IPS-NIHi7 (cell line): ENCODE measurements at regions not wholly inside any gene's neighbourhood (a gene's known extent, or its start where the extent isn't known, plus 50 kb on each side); places are given as distances from the start of the nearest gene placed in this dataset.
A peak's percentile ranks its signal among the peaks of the same experiment; 100 is the strongest.

Experiments used
- DNase-seq: peaks from one replicate; pipeline ENCODE4 v3.0.0; 2012; ENCODE audit warnings: mixed read lengths; ENCODE audit errors: extremely low spot score

- DNase-seq, result no peak
Measured at GRCh38 chr9:87118594-87118993, 171.3 kb upstream of the GAS1 start.

- DNase-seq, result no peak
Measured at GRCh38 chr9:87119328-87119881, 172.1 kb upstream of the GAS1 start.

DNA sequence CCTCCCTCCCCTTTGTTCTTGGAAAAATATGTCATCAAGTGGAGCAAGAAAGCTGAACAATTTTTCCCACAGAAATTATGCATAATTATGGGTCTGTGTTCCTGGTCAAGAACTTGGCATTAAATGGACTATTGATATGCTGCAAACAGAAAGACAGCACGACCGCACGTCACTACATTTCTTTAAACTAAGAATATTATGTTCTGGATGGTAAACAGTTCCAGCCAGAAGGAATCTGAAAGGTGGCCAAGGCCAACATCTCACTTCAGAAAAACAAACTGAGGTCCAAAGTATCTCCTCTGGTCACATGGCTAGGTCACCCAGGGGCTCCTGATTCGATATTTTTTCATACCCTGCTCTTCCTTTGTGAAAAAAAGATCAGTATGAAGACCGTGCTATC, 173.3 kb upstream of the GAS1 start:
- DNase-seq, result no peak

- DNase-seq, result no peak
Measured at GRCh38 chr9:87122947-87123685, 175.8 kb upstream of the GAS1 start.

- no peak for DNase-seq
Measured at GRCh38 chr9:87123830-87124229, 176.5 kb upstream of the GAS1 start.

- no peak for DNase-seq
Measured at GRCh38 chr9:87125819-87126218, 178.5 kb upstream of the GAS1 start.

GRCh38 chr9:87127543-87127942, 180.2 kb upstream of the GAS1 start:
- DNase-seq, result no peak

DNA sequence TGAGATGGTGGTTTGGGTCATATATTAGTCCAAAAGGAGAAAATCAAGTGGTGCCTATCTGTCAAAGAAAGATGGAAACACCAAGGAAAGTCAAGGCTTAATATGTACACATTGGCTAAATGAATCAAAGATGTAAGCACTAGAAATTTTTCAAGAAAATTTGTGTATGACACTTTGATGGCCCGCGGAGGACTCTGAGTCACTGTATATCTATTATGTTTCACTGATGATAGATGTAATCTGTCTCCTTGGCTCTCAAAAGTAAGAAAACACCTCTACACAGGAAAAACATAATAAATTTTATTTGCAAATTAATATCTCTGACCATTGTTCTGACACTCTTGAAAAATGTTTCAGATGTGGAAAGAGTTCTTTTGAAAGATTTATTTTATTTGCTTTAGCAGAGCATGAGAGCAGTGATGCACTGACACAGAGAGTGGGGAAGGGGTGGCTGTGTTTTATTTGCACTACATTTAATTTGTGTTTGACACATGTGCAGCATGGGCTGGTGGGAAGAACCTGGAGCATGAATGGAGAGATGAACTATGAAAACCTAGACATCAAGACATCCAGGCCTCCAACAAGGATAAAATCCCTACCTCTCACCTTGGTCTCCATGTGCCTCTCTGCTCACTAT, 180.8 kb upstream of the GAS1 start:
- no peak for DNase-seq

- no peak for DNase-seq
Measured at GRCh38 chr9:87128844-87129493, 181.7 kb upstream of the GAS1 start.

DNA sequence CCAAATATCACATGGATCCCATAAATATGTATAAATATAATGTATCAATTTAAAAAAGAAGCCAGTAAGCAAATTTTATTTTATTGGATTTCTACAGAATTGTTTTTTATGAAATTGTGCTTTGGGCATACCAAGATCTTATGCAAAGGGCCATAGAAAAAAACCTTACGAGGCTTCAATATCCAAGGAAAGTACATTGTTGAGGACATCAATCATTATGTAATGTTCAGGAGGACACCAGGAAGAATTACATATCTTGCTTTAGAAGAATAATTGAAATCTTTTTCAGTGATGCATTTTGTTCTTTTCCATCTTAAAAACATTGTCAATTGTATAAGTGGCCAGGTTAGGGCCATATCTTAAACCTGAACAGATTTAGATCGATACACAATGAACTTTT, 187.8 kb upstream of the GAS1 start:
- no peak for DNase-seq

- DNase-seq, result no peak
Measured at GRCh38 chr9:87137718-87138117, 190.4 kb upstream of the GAS1 start.

GRCh38 chr9:87138128-87139040, 191.1 kb upstream of the GAS1 start:
- DNase-seq, result no peak

- DNase-seq, result no peak
Measured at GRCh38 chr9:87139099-87139730, 191.9 kb upstream of the GAS1 start.

DNA sequence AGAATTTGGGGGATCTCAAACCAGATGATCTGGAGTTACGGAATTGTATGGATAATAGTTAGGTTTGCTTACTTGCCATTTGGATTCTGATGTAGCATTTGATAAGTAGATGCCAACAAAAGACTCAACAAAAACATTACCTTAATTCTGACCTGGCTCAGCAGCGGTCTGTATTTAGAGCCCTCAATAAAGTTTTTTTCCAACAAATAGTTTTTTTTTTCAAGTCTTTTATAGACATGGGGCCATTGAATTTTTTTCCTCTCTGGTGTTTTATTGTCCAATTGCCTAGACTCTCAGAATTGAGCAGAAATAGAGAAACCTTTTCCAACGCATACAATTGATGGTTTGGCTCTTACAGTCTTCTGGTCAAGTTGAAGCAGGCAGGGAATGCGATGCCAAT, 192.8 kb upstream of the GAS1 start:
- DNase-seq, result no peak

DNA sequence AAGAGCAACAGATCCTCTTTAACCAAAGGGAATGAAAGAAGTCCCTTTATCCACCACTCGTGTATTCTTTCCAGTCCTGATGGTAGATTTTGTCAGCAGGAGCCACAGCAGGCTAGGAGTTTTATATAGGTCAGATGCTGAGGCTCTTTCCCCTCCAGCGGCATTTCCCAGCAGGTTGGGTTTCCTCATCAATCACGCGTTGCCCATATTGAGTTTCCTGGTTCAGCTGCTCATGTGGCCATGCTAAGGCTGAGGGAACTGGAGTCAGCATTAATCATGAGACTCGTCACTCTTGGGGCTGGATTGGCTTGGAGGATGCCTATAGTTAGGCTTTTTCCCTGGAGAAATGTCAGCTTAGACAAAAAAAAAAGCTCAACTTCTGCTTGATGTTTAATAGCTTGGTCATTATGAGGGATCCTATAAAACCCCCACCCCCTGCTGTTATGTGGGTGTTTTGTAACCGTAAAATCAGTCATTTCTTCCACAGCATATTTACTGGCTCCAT, 193.4 kb upstream of the GAS1 start:
- no peak for DNase-seq

GRCh38 chr9:87141124-87141523, 193.8 kb upstream of the GAS1 start:
- no peak for DNase-seq

DNA sequence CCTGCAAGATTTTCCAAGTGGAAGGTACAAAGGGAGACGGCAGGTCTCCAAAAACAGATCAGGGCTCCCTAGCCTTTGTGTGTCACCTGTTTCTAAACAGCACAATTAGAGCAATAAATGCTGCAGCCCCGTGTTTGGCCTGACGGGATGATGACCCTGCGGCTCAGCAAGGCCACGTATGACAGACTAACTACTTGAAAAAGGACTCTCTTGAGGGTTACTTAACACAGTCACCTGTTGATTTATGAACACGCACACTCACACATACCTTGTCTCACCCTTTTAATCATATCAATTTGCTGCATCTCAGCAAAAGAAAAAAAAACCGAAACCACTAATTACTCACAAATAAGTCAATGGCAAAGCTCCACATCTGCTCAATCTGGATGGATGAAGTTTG, 199.6 kb upstream of the GAS1 start:
- DNase-seq, result no peak

GRCh38 chr9:87147839-87148238, 200.5 kb upstream of the GAS1 start:
- DNase-seq, result no peak

DNA sequence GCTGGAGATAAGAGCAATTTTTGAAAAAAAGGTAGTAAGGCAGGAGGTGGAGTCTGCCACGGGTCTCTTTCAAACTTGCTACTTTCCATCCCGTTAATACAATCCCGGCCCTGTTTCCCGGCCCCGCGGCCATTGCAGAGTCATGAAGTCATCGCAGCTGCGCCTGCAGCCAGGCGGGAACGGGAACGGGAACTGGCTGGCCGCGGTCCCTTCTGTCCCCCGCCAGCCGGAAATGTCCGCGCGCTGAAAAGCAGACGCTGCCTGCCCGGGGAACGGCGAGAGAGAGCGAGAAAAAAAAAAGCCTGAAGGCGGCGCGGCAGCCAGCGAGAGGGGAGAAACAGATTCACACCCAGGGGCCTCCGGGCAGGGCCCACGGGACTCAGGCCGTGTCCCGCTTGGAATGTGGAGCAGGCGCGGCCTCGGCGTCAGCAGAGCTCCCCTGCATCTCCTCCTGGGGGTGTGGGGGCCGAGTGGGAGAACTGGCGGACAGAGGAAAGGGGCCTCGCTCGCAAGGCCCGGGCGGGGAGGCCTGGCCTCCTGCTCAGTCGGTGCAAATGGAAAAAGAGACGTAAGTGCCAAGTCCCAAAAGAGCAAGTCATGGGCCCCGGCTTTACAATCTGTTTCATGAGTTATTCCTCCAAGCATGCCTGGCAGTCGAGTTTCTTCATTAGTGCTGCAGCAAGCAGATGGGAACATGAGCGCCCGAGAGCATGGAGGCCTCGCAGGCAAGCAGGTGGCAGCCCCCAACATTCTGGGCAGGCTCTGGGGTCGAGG, 201.2 kb upstream of the GAS1 start:
- DNase-seq, result peak; percentile 92

- DNase-seq, result no peak
Measured at GRCh38 chr9:87149799-87150198, 202.5 kb upstream of the GAS1 start.
